ENCODE measurements at regions not wholly inside any gene's neighbourhood (a gene's known extent, or its start where the extent isn't known, plus 50 kb on each side); places are given as distances from the start of the nearest gene placed in this dataset.

- TF ChIP-seq TAF1 (IDR thresholded peaks at IDR 0.05; ENCODE audit: borderline replicate concordance, insufficient read depth, low read length) = no peak
- TF ChIP-seq SIN3A (IDR thresholded peaks at IDR 0.05; ENCODE audit: borderline replicate concordance, insufficient read depth, low read length) = no peak
Measured at GRCh38 chr14:101225157-101226152, 321.9 kb upstream of the RTL1 start.

- no peak for TF ChIP-seq FOXP2 (optimal IDR thresholded peaks at IDR 0.05; ENCODE audit: borderline replicate concordance, extremely low read depth, extremely low read length, insufficient read depth)
- TF ChIP-seq POLR2AphosphoS5 (IDR thresholded peaks at IDR 0.05; ENCODE audit: low read depth, low read length) = no peak
- no peak for TF ChIP-seq TAF1 (IDR thresholded peaks at IDR 0.05; ENCODE audit: borderline replicate concordance, insufficient read depth, low read length)
- no peak for TF ChIP-seq REST (IDR thresholded peaks at IDR 0.05; ENCODE audit: insufficient read depth in 1 of 2, low read depth in 2 of 2, low read length in 2 of 2)
- TF ChIP-seq SIN3A (IDR thresholded peaks at IDR 0.05; ENCODE audit: borderline replicate concordance, insufficient read depth, low read length) = no peak
Measured at GRCh38 chr14:101226265-101226602, 322.7 kb upstream of the RTL1 start.

- TF ChIP-seq FOXP2 (optimal IDR thresholded peaks at IDR 0.05; ENCODE audit: borderline replicate concordance, extremely low read depth, extremely low read length, insufficient read depth) (no peak), REST (IDR thresholded peaks at IDR 0.05; ENCODE audit: insufficient read depth in 1 of 2, low read depth in 2 of 2, low read length in 2 of 2) (no peak), TAF1 (IDR thresholded peaks at IDR 0.05; ENCODE audit: borderline replicate concordance, insufficient read depth, low read length) (no peak), SIN3A (IDR thresholded peaks at IDR 0.05; ENCODE audit: borderline replicate concordance, insufficient read depth, low read length) (no peak)
Measured at GRCh38 chr14:101226603-101227425, 323.3 kb upstream of the RTL1 start.

- no peak for TF ChIP-seq SIN3A (IDR thresholded peaks at IDR 0.05; ENCODE audit: borderline replicate concordance, insufficient read depth, low read length)
- TF ChIP-seq FOXP2 (optimal IDR thresholded peaks at IDR 0.05; ENCODE audit: borderline replicate concordance, extremely low read depth, extremely low read length, insufficient read depth) = no peak
- TF ChIP-seq POLR2AphosphoS5 (IDR thresholded peaks at IDR 0.05; ENCODE audit: low read depth, low read length) = no peak
- no peak for TF ChIP-seq REST (IDR thresholded peaks at IDR 0.05; ENCODE audit: insufficient read depth in 1 of 2, low read depth in 2 of 2, low read length in 2 of 2)
- no peak for TF ChIP-seq TAF1 (IDR thresholded peaks at IDR 0.05; ENCODE audit: borderline replicate concordance, insufficient read depth, low read length)
Measured at GRCh38 chr14:101227611-101228594, 324.4 kb upstream of the RTL1 start.

All from PFSK-1 (cell line).